ENCODE measurements at regions not wholly inside any gene's neighbourhood (a gene's known extent, or its start where the extent isn't known, plus 50 kb on each side); places are given as distances from the start of the nearest gene placed in this dataset.

DNA sequence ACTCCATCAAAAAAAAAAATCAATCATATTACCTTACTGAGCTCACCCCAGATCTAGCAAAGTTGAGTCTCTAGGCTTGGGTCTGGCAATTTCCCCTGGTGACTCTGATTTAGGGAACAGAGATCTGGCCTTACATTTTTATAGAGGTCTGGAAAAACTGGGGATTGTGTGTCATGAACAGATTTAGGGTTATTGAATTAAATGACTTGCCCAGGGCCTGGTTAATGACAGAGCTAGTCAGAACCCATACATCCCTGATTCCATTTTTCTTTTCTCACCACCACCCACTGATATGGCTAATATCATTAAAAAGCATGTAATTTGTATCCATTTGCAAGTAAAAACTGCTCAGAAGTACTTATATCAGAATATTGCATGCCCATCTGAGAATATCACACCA, 163.4 kb upstream of the OGFRL1 start:
- Histone ChIP-seq H3F3A (ENCODE audit: control insufficient read depth, insufficient read depth) (no peaks in the 10 kb centered on the region), H3K9me2 (replicated peaks; ENCODE audit: control insufficient read depth, low read length) (no peaks in the 10 kb centered on the region), H3K4me3 (ENCODE audit: low read length) (no peak overlapping the region), H3K4me2 (ENCODE audit: low read length) (no peak overlapping the region), H3K4me1 (ENCODE audit: control insufficient read depth, low read length) (peaks cover 29% of the 10 kb centered on the region), H4K20me1 (ENCODE audit: control insufficient read depth, insufficient read depth, low read depth, low read length) (no peaks in the 10 kb centered on the region), H3K36me3 (ENCODE audit: control insufficient read depth, low read length) (no peaks in the 10 kb centered on the region), H3K79me2 (ENCODE audit: control insufficient read depth, low read length) (no peaks in the 10 kb centered on the region), H3K27ac (ENCODE audit: low read depth, low read length) (no peak overlapping the region), H3K27me3 (ENCODE audit: control insufficient read depth, low read length) (no peaks in the 10 kb centered on the region; the same call in 1 of the 2 replicates), H3K9me3 (ENCODE audit: control insufficient read depth, insufficient read depth, low read length) (no peaks in the 10 kb centered on the region)
- no peak for TF ChIP-seq CTCF (IDR thresholded peaks at IDR 0.05; ENCODE audit: low read depth, low read length, poor library complexity, severe bottlenecking)
- TF ChIP-seq EZH2phosphoT487 (IDR thresholded peaks at IDR 0.05; ENCODE audit: borderline replicate concordance, low read length), result no peak

- Histone ChIP-seq H3K4me1 (ENCODE audit: control insufficient read depth, low read length) (peaks cover 29% of the 10 kb centered on the region), H3K4me3 (ENCODE audit: low read length) (no peak overlapping the region), H3K27me3 (ENCODE audit: control insufficient read depth, low read length) (no peaks in the 10 kb centered on the region; the same call in 1 of the 2 replicates), H3K36me3 (ENCODE audit: control insufficient read depth, low read length) (no peaks in the 10 kb centered on the region), H3K4me2 (ENCODE audit: low read length) (no peak overlapping the region), H3K9me3 (ENCODE audit: control insufficient read depth, insufficient read depth, low read length) (no peaks in the 10 kb centered on the region), H3K27ac (ENCODE audit: low read depth, low read length) (no peak overlapping the region), H3K9me2 (replicated peaks; ENCODE audit: control insufficient read depth, low read length) (no peaks in the 10 kb centered on the region), H3F3A (ENCODE audit: control insufficient read depth, insufficient read depth) (no peaks in the 10 kb centered on the region), H4K20me1 (ENCODE audit: control insufficient read depth, insufficient read depth, low read depth, low read length) (no peaks in the 10 kb centered on the region), H3K79me2 (ENCODE audit: control insufficient read depth, low read length) (no peaks in the 10 kb centered on the region)
- TF ChIP-seq EZH2phosphoT487 (IDR thresholded peaks at IDR 0.05; ENCODE audit: borderline replicate concordance, low read length) (no peak), CTCF (IDR thresholded peaks at IDR 0.05; ENCODE audit: low read depth, low read length, poor library complexity, severe bottlenecking) (no peak)
Measured at GRCh38 chr6:71126506-71126905, 162.1 kb upstream of the OGFRL1 start.

- no peaks in the 10 kb centered on the region for H3K9me2 ChIP-seq (replicated peaks; ENCODE audit: control insufficient read depth, low read length)
- H3K4me2 ChIP-seq (ENCODE audit: low read length), result no peak overlapping the region
- TF ChIP-seq EZH2phosphoT487 (IDR thresholded peaks at IDR 0.05; ENCODE audit: borderline replicate concordance, low read length) (no peak), CTCF (IDR thresholded peaks at IDR 0.05; ENCODE audit: low read depth, low read length, poor library complexity, severe bottlenecking) (no peak)
- no peak overlapping the region for H3K27ac ChIP-seq (ENCODE audit: low read depth, low read length)
- no peaks in the 10 kb centered on the region; the same call in 1 of the 2 replicates for H3K27me3 ChIP-seq (ENCODE audit: control insufficient read depth, low read length)
- H4K20me1 ChIP-seq (ENCODE audit: control insufficient read depth, insufficient read depth, low read depth, low read length), result no peaks in the 10 kb centered on the region
- no peaks in the 10 kb centered on the region for H3F3A ChIP-seq (ENCODE audit: control insufficient read depth, insufficient read depth)
- no peaks in the 10 kb centered on the region for H3K79me2 ChIP-seq (ENCODE audit: control insufficient read depth, low read length)
- no peak overlapping the region for H3K4me3 ChIP-seq (ENCODE audit: low read length)
- H3K4me1 ChIP-seq (ENCODE audit: control insufficient read depth, low read length), result peaks cover 25% of the 10 kb centered on the region
- no peaks in the 10 kb centered on the region for H3K9me3 ChIP-seq (ENCODE audit: control insufficient read depth, insufficient read depth, low read length)
- no peaks in the 10 kb centered on the region for H3K36me3 ChIP-seq (ENCODE audit: control insufficient read depth, low read length)
Measured at GRCh38 chr6:71127374-71127773, 161.2 kb upstream of the OGFRL1 start.
